ENCODE measurements at regions not wholly inside any gene's neighbourhood (a gene's known extent, or its start where the extent isn't known, plus 50 kb on each side); places are given as distances from the start of the nearest gene placed in this dataset.

DNA sequence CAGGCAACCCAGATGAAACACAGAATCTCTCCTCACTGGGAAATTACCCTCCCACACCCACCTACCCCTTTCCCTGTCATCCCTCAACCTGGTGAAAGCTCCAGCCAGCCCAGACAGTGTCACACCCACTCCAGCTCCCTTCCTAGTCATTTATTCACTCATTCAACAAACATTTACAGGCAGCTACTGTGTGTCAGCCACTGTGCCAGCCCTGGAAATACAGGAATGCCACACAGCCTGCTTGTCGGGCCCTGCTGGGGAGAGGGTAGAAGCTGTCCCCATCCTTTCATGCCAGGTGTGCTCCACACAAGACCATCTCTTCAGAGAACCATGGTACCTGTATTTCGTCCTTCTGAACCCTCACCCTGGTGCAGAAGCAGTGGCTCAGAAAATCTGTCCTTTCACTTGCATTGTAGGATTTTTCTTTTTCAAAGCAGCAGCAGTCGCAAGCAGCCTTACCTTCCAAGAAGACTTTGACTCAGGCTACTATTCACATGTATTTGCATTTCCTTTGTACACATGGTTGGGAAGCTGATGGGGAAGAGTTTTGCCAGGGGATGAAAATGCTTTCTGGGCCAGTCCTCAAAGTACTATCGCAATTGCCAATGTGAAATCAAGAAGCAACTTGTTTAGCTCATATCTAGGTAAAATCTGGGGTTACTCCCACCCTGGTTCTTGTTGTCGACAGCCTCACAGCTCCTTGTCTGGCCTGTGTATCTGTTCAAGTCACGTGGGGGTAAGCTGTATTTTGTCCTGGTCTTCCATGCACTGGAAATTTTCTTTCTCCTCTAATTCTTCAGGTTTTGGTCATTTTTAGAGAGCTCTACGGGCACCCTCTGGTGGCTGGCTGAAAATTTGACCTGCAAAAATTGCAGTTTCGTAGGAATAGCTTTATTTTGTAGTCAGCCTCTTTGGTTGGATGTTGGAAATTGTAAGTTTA, 147.4 kb upstream of the EGLN3 start:
- Histone ChIP-seq H3K9ac (ENCODE audit: control insufficient read depth, extremely low read depth, insufficient read depth, low read length) (peak overlapping the region; percentile 16), H4K20me1 (ENCODE audit: control insufficient read depth, extremely low read depth, insufficient read depth, low read length) (no peaks in the 10 kb centered on the region), H3K27ac (ENCODE audit: control insufficient read depth, insufficient read depth, low read length) (no peak overlapping the region), H3K27me3 (ENCODE audit: control insufficient read depth, extremely low read depth, insufficient read depth, low read length) (no peaks in the 10 kb centered on the region), H3K4me3 (ENCODE audit: control insufficient read depth in 2 of 3, extremely low read depth in 1 of 3, insufficient read depth in 2 of 3, low read depth in 1 of 3, low read length in 3 of 3) (no peak overlapping the region), H3K36me3 (ENCODE audit: control insufficient read depth in 2 of 2, extremely low read depth in 1 of 2, insufficient read depth in 2 of 2, low read length in 2 of 2) (no peaks in the 10 kb centered on the region), H3K4me1 (ENCODE audit: control insufficient read depth, extremely low read depth, insufficient read depth, low read length) (peaks cover 16% of the 10 kb centered on the region), H3K9me1 (ENCODE audit: control insufficient read depth, extremely low read depth, insufficient read depth, low read length) (no peaks in the 10 kb centered on the region), H3K9me3 (ENCODE audit: control insufficient read depth, low read depth, low read length) (no peaks in the 10 kb centered on the region), H2AFZ (ENCODE audit: control insufficient read depth, low read length) (no peak overlapping the region), H3K4me2 (ENCODE audit: control insufficient read depth, extremely low read depth, insufficient read depth, low read depth, low read length) (peak overlapping the region; percentile 25), H3K79me2 (ENCODE audit: control insufficient read depth, insufficient read depth, low read length) (no peaks in the 10 kb centered on the region)
- dilution Hi-C loops (cut with MboI; ENCODE audit: extremely low pct_ligation_motif_present, low sequenced_read_pairs), result no loop called here
- no peak for TF ChIP-seq EZH2 (IDR thresholded peaks at IDR 0.05; ENCODE audit: low read length)
- TF ChIP-seq, protein P1, sequence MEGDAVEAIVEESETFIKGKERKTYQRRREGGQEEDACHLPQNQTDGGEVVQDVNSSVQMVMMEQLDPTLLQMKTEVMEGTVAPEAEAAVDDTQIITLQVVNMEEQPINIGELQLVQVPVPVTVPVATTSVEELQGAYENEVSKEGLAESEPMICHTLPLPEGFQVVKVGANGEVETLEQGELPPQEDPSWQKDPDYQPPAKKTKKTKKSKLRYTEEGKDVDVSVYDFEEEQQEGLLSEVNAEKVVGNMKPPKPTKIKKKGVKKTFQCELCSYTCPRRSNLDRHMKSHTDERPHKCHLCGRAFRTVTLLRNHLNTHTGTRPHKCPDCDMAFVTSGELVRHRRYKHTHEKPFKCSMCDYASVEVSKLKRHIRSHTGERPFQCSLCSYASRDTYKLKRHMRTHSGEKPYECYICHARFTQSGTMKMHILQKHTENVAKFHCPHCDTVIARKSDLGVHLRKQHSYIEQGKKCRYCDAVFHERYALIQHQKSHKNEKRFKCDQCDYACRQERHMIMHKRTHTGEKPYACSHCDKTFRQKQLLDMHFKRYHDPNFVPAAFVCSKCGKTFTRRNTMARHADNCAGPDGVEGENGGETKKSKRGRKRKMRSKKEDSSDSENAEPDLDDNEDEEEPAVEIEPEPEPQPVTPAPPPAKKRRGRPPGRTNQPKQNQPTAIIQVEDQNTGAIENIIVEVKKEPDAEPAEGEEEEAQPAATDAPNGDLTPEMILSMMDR (optimal IDR thresholded peaks at IDR 0.05 in 1 of 3, IDR thresholded peaks at IDR 0.05 in 1 of 3, conservative IDR thresholded peaks at IDR 0.05 in 1 of 3; ENCODE audit: extremely low read depth in 1 of 3, insufficient read depth in 2 of 3, low read length in 3 of 3), result peak; percentile 42 to 63 (median 54)
- DNase-seq (ENCODE audit: low read depth, low spot score), result no peak
- FAIRE-seq, result peak; percentile 53

DNA sequence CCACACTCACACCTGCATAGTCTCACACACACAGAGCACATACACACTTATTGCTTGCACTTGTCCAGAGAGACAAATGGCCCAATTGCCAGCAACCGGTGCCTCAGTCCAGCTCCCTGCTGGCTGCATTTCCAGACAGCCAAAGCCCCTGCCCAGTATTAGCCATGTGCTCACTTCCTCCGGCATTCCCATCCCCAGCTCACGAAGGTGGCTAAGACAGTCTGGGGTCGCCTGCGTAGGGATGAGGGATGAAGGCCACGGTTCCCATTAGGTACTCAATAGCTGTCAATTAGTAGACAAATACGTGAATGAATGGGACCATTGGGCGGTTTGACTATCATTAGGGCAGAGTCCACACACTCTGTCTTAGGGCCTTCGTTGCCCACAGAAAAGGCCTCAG, 146.8 kb upstream of the EGLN3 start:
- FAIRE-seq, result no peak
- H3K4me2 ChIP-seq (ENCODE audit: control insufficient read depth, extremely low read depth, insufficient read depth, low read depth, low read length), result no peak overlapping the region

More for the DNA sequence above, 146.8 kb upstream of the EGLN3 start:
- Histone ChIP-seq H3K4me3 (ENCODE audit: control insufficient read depth in 2 of 3, extremely low read depth in 1 of 3, insufficient read depth in 2 of 3, low read depth in 1 of 3, low read length in 3 of 3) (no peak overlapping the region), H3K9ac (ENCODE audit: control insufficient read depth, extremely low read depth, insufficient read depth, low read length) (no peak overlapping the region), H2AFZ (ENCODE audit: control insufficient read depth, low read length) (no peak overlapping the region), H3K9me3 (ENCODE audit: control insufficient read depth, low read depth, low read length) (no peaks in the 10 kb centered on the region), H3K27ac (ENCODE audit: control insufficient read depth, insufficient read depth, low read length) (no peak overlapping the region), H3K9me1 (ENCODE audit: control insufficient read depth, extremely low read depth, insufficient read depth, low read length) (no peaks in the 10 kb centered on the region), H3K27me3 (ENCODE audit: control insufficient read depth, extremely low read depth, insufficient read depth, low read length) (no peaks in the 10 kb centered on the region), H3K4me1 (ENCODE audit: control insufficient read depth, extremely low read depth, insufficient read depth, low read length) (peaks cover 16% of the 10 kb centered on the region), H4K20me1 (ENCODE audit: control insufficient read depth, extremely low read depth, insufficient read depth, low read length) (no peaks in the 10 kb centered on the region), H3K36me3 (ENCODE audit: control insufficient read depth in 2 of 2, extremely low read depth in 1 of 2, insufficient read depth in 2 of 2, low read length in 2 of 2) (no peaks in the 10 kb centered on the region), H3K79me2 (ENCODE audit: control insufficient read depth, insufficient read depth, low read length) (no peaks in the 10 kb centered on the region)
- DNase-seq (ENCODE audit: low read depth, low spot score), result no peak
- TF ChIP-seq, protein P1 (optimal IDR thresholded peaks at IDR 0.05 in 1 of 3, IDR thresholded peaks at IDR 0.05 in 1 of 3, conservative IDR thresholded peaks at IDR 0.05 in 1 of 3; ENCODE audit: extremely low read depth in 1 of 3, insufficient read depth in 2 of 3, low read length in 3 of 3), result no peak
- TF ChIP-seq EZH2 (IDR thresholded peaks at IDR 0.05; ENCODE audit: low read length), result no peak
- dilution Hi-C loops (cut with MboI; ENCODE audit: extremely low pct_ligation_motif_present, low sequenced_read_pairs), result no loop called here

Data from keratinocyte (primary cell).